K562 (cell line): ENCODE measurements at regions not wholly inside any gene's neighbourhood (a gene's known extent, or its start where the extent isn't known, plus 50 kb on each side); places are given as distances from the start of the nearest gene placed in this dataset.

Experiments
- ATAC-seq: fragments of 200-7000 bp; cut with Tn5 transposase; 3 replicates; pipeline ENCODE4 v1.9.1; 2020; ENCODE audit warnings: moderate library complexity
- BruUV-seq: library from RNA; stranded (reverse); fragments of 400-500 nt; replicated peaks from 2 replicates; lab custom pipeline; 2021; lab: Mats Ljungman, UMichigan
- CTCF ChIA-PET: fragments of 300-600 bp; formaldehyde crosslinking; extraction: SDS; loops from one replicate; lab custom pipeline; 2021; ENCODE audit warnings: low intra/inter-chr PET ratio; lab: Yijun Ruan, JAX
- POLR2A ChIA-PET: fragments of 300-600, 350-650 bp; sonication (Branson Sonifier 250); formaldehyde crosslinking; extraction: SDS; loops from one replicate; lab custom pipeline; 2021; ENCODE audit warnings: antibody characterized with exemption, inconsistent platforms; lab: Yijun Ruan, JAX
- DNase-seq, 4 experiments: peaks; one replicate each; pipeline versions ENCODE4 v3.0.0 to v3.0.0-alpha.2; 2011 to 2018; ENCODE audit warnings: low spot score in 3 of 4, mixed read lengths in 3 of 4; ENCODE audit errors: extremely low read depth in 1 of 4
- FAIRE-seq: peaks from 2 replicates; lab custom pipeline; 2011; peaks lifted over from hg19 to GRCh38; lab: Jason Lieb, UNC
- H2AFZ ChIP-seq: 2 replicates; pipeline ENCODE4 v1.6.0; 2011; ENCODE audit warnings: low read depth, low read length, control low read depth, inconsistent platforms
- H3K27ac ChIP-seq: fragments of 200-600 bp; 3 replicates; pipeline ENCODE4 v1.8.0; 2011; ENCODE audit warnings: low read depth, mild to moderate bottlenecking, control low read depth, inconsistent platforms, low read length, moderate library complexity, mixed read lengths; ENCODE audit errors: extremely low read depth
- H3K27me3 ChIP-seq, 2 experiments: fragments of 300-600 bp in 1 of 2; 2 replicates in 1 of 2; 3 replicates in 1 of 2; pipeline versions ENCODE4 v1.6.0 to v1.8.0; 2011; ENCODE audit warnings: inconsistent platforms in 2 of 2, low read length in 2 of 2, mild to moderate bottlenecking in 1 of 2, mixed read lengths in 1 of 2, moderate library complexity in 1 of 2; ENCODE audit not compliant: control insufficient read depth in 2 of 2, insufficient read depth in 2 of 2
- H3K36me3 ChIP-seq: fragments of 300-600 bp; 3 replicates; pipeline ENCODE4 v1.8.0; 2011; ENCODE audit warnings: mild to moderate bottlenecking, low read length, inconsistent platforms; ENCODE audit not compliant: control insufficient read depth, insufficient read depth
- H3K4me1 ChIP-seq, 2 experiments: fragments of 200-600 bp in 1 of 2; replicated peaks in 1 of 2; 2 replicates in 1 of 2; 3 replicates in 1 of 2; pipeline versions ENCODE4 v1.5.1 to v1.8.0; 2011; ENCODE audit warnings: inconsistent platforms in 2 of 2, low read length in 2 of 2, mild to moderate bottlenecking in 1 of 2, mixed read lengths in 1 of 2, moderate library complexity in 1 of 2; ENCODE audit not compliant: control insufficient read depth in 2 of 2, insufficient read depth in 2 of 2
- H3K4me2 ChIP-seq: 2 replicates; pipeline ENCODE4 v1.6.1; 2011; ENCODE audit warnings: low read length, control low read depth, inconsistent platforms, mixed read lengths; ENCODE audit not compliant: insufficient read depth
- H3K4me3 ChIP-seq: fragments of 200-600 bp; sonication (generic), shearing (Covaris generic); 2 replicates; pipeline ENCODE4 v1.5.1; 2016; ENCODE audit warnings: control low read depth, inconsistent platforms
- H3K79me2 ChIP-seq: fragments of 200-600 bp; 3 replicates; pipeline ENCODE4 v1.8.0; 2011; ENCODE audit warnings: low read length, inconsistent platforms; ENCODE audit not compliant: control insufficient read depth, insufficient read depth
- H3K9ac ChIP-seq, 2 experiments: 2 replicates each; pipeline versions ENCODE4 v1.6.0 to v1.6.1; 2011; ENCODE audit warnings: low read depth in 2 of 2, low read length in 2 of 2, control low read depth in 1 of 2, inconsistent platforms in 1 of 2, mild to moderate bottlenecking in 1 of 2, mixed read lengths in 1 of 2; ENCODE audit not compliant: insufficient read depth in 1 of 2
- H3K9me1 ChIP-seq: one replicate; pipeline ENCODE4 v1.6.0; 2011; ENCODE audit warnings: inconsistent platforms, mild to moderate bottlenecking, low read length, moderate library complexity; ENCODE audit not compliant: control insufficient read depth, insufficient read depth
- H3K9me3 ChIP-seq: replicated peaks from 2 replicates; pipeline ENCODE4 v1.5.1; 2011; ENCODE audit warnings: low read depth, low read length, inconsistent platforms; ENCODE audit not compliant: control insufficient read depth, insufficient read depth
- H4K20me1 ChIP-seq: replicated peaks from 2 replicates; pipeline ENCODE4 v1.6.1; 2011; ENCODE audit warnings: low read length, inconsistent platforms, mixed read lengths; ENCODE audit not compliant: control insufficient read depth, insufficient read depth
- CBFB ChIP-seq: sonication (generic); formaldehyde crosslinking; IDR thresholded peaks from 2 replicates; pipeline ENCODE4 v1.4.0; 2020; ENCODE audit warnings: mild to moderate bottlenecking, missing genetic modification reagents
- CLOCK ChIP-seq: fragments of 250-450 bp; sonication (Bioruptor Pico); IDR thresholded peaks from 2 replicates; pipeline ENCODE4 v1.4.0; 2020; ENCODE audit warnings: mild to moderate bottlenecking, moderate library complexity, borderline replicate concordance
- EP300 ChIP-seq: IDR thresholded peaks from 2 replicates; pipeline ENCODE4 v1.6.1; 2012; ENCODE audit warnings: low read length, improper control_type of control experiment
- FOXA3 ChIP-seq, 2 experiments: fragments of 450-650 bp in 1 of 2; sonication (generic) in 1 of 2; formaldehyde crosslinking; IDR thresholded peaks in 1 of 2; conservative IDR thresholded peaks in 1 of 2; 2 replicates each; pipeline versions ENCODE4 v1.4.0 to v1.8.0; 2020 to 2022; ENCODE audit warnings: mild to moderate bottlenecking in 2 of 2, missing genetic modification reagents in 1 of 2
- GTF2E2 ChIP-seq: fragments of 200-800 bp; sonication (Bioruptor generic); IDR thresholded peaks from 2 replicates; pipeline ENCODE4 v1.6.1; 2016; ENCODE audit warnings: missing genetic modification characterization, missing compliant biosample characterization
- HDGF ChIP-seq: fragments of 450-650 bp; IDR thresholded peaks from 2 replicates; pipeline ENCODE4 v1.6.1; 2016
- HNRNPH1 ChIP-seq: fragments of 200-400 bp; formaldehyde crosslinking; optimal IDR thresholded peaks from 2 replicates; pipeline ENCODE3; 2017; ENCODE audit warnings: low read depth, mild to moderate bottlenecking, low read length, moderate library complexity
- IRF2 ChIP-seq: sonication (generic); formaldehyde crosslinking; IDR thresholded peaks from 2 replicates; pipeline ENCODE4 v1.8.1; 2022; ENCODE audit warnings: mild to moderate bottlenecking, missing genetic modification reagents
- MAFG ChIP-seq: fragments of 450-650 bp; conservative IDR thresholded peaks from 2 replicates; pipeline ENCODE4 v1.6.1; 2016; ENCODE audit warnings: missing genetic modification characterization, missing compliant biosample characterization
- OTX1 ChIP-seq: fragments of 450-650 bp; formaldehyde crosslinking; IDR thresholded peaks from 2 replicates; pipeline ENCODE4 v1.4.0; 2022; ENCODE audit warnings: mild to moderate bottlenecking
- PHTF2 ChIP-seq: fragments of 250-450 bp; sonication (Bioruptor Pico); IDR thresholded peaks from 2 replicates; pipeline ENCODE4 v1.5.0; 2021; ENCODE audit warnings: mild to moderate bottlenecking
- RNF2 ChIP-seq: sonication (generic); IDR thresholded peaks from 2 replicates; pipeline ENCODE4 v1.6.1; 2016
- RUNX1 ChIP-seq: sonication (generic); IDR thresholded peaks from 2 replicates; pipeline ENCODE4 v1.6.1; 2016; ENCODE audit warnings: antibody characterized with exemption, low read depth
- SREBF2 ChIP-seq: sonication (generic); formaldehyde crosslinking; IDR thresholded peaks from 2 replicates; pipeline ENCODE4 v1.4.0; 2020; ENCODE audit warnings: mild to moderate bottlenecking, missing genetic modification reagents
- TSHZ1 ChIP-seq: fragments of 250-450 bp; sonication (Bioruptor Pico); IDR thresholded peaks from 2 replicates; pipeline ENCODE4 v1.4.0; 2020; ENCODE audit warnings: mild to moderate bottlenecking, moderate library complexity
- ZBTB7A ChIP-seq: IDR thresholded peaks from 2 replicates; pipeline ENCODE4 v1.6.1; 2011; ENCODE audit warnings: low read depth, mild to moderate bottlenecking, low read length, moderate library complexity, borderline replicate concordance; ENCODE audit not compliant: control insufficient read depth
- ZNF134 ChIP-seq: fragments of 250-450 bp; sonication (Bioruptor Pico); conservative IDR thresholded peaks from 2 replicates; pipeline ENCODE4 v1.4.0; 2020
- ZNF274 ChIP-seq: IDR thresholded peaks from 2 replicates; pipeline ENCODE4 v1.6.1; 2011; ENCODE audit warnings: low read depth, mild to moderate bottlenecking, low read length, moderate library complexity, borderline replicate concordance
- ZSCAN29 ChIP-seq: fragments of 450-650 bp; IDR thresholded peaks from 2 replicates; pipeline ENCODE4 v1.6.1; 2017
- WGBS: fragments of 100-300 bp; shearing (Covaris generic); methylation state at CpG from one replicate; pipeline ENCODE4 v1.1.6; 2016; ENCODE audit warnings: low coverage, mixed read lengths; ENCODE audit not compliant: insufficient coverage; ENCODE audit errors: missing lambda C conversion rate; 5-methylcytosine and 5-hydroxymethylcytosine counted together
- in situ Hi-C: fragments of 300-500 bp; cut with MboI; formaldehyde crosslinking; loops from 4 replicates; pipeline ENCODE4 v1.15.0; 2018; ENCODE audit warnings: inconsistent platforms, mixed read lengths
- intact Hi-C: fragments of 100-400 bp; cut with micrococcal nuclease; formaldehyde crosslinking; loops from 2 replicates; pipeline ENCODE4 v1.14.2; 2022

GRCh38 chr1:56216218-56216617 lies 363.1 kb downstream of the PLPP3 start (continued):
- TF ChIP-seq GTF2E2 (tag) (no peak), CBFB (CRISPR knock-in tag) (no peak)

- CTCF ChIA-PET, result no interaction called here
- H2AFZ ChIP-seq, result no peak overlapping the region
- H3K4me1 ChIP-seq, result no peaks in the 10 kb centered on the region
- H3K9me1 ChIP-seq, result no peaks in the 10 kb centered on the region
- H3K27me3 ChIP-seq, result no peaks in the 10 kb centered on the region
- H3K36me3 ChIP-seq, result no peaks in the 10 kb centered on the region
- no peaks in the 10 kb centered on the region for H3K9me3 ChIP-seq
- no peak for FAIRE-seq
- DNase-seq, result no peak
- 0% methylated on average over 4 of the region's 4 CpGs for WGBS
- in situ Hi-C loops, result no loop called here
- no peaks in the 10 kb centered on the region for H4K20me1 ChIP-seq
- H3K79me2 ChIP-seq, result no peaks in the 10 kb centered on the region
- H3K4me3 ChIP-seq, result no peak overlapping the region
- no peak overlapping the region for H3K27ac ChIP-seq
- BruUV-seq, result no TSS peak
- no peak for ATAC-seq
- intact Hi-C loops, result no loop called here
- H3K9ac ChIP-seq, result no peak overlapping the region
- no peak overlapping the region for H3K4me2 ChIP-seq
- POLR2A ChIA-PET, result no interaction called here
- TF ChIP-seq SREBF2, result no peak
- no peak for TF ChIP-seq ZSCAN29
- no peak for TF ChIP-seq EP300
- no peak for TF ChIP-seq RNF2
- no peak for TF ChIP-seq OTX1 (CRISPR knock-in tag)
- TF ChIP-seq ZNF134 (CRISPR knock-in tag), result no peak
- no peak for TF ChIP-seq PHTF2 (CRISPR knock-in tag)
- no peak for TF ChIP-seq HDGF
- TF ChIP-seq CLOCK, result no peak
- TF ChIP-seq TSHZ1 (CRISPR knock-in tag), result no peak
- no peak for TF ChIP-seq FOXA3 (CRISPR knock-in tag; conservative IDR thresholded peaks at IDR 0.05 in 1 of 2, IDR thresholded peaks at IDR 0.05 in 1 of 2)
- no peak for TF ChIP-seq MAFG
- no peak for TF ChIP-seq ZNF274
- no peak for TF ChIP-seq HNRNPH1
- no peak for TF ChIP-seq RUNX1
- TF ChIP-seq ZBTB7A, result no peak
- TF ChIP-seq IRF2, result no peak
Observed at GRCh38 chr1:56215771-56216170, 363.6 kb downstream of the PLPP3 start.
